Caco-2 (cell line): ENCODE measurements at regions not wholly inside any gene's neighbourhood (a gene's known extent, or its start where the extent isn't known, plus 50 kb on each side); places are given as distances from the start of the nearest gene placed in this dataset.

Experiments
- BruUV-seq: library from RNA; stranded (reverse); fragments of 400-500 nt; replicated peaks from 2 replicates; lab custom pipeline; 2021; lab: Mats Ljungman, UMichigan
- CTCF ChIA-PET: fragments of 300-600 bp; sonication (Branson Sonifier 250); formaldehyde crosslinking; loops from one replicate; lab custom pipeline; 2022; ENCODE audit warnings: antibody characterized with exemption; lab: Charles Lee
- POLR2A ChIA-PET: fragments of 300-600 bp; sonication (Branson Sonifier 250); formaldehyde crosslinking; loops from one replicate; lab custom pipeline; 2022; ENCODE audit warnings: antibody characterized with exemption; lab: Charles Lee
- DNase-seq, 2 experiments: peaks; one replicate each; pipeline versions ENCODE4 v3.0.0 to v3.0.0-alpha.2; 2020 to 2022
- H3K27me3 ChIP-seq: replicated peaks from 2 replicates; pipeline ENCODE4 v1.6.0; 2011; ENCODE audit warnings: low read length; ENCODE audit not compliant: control insufficient read depth, insufficient read depth
- H3K36me3 ChIP-seq: 2 replicates; pipeline ENCODE4 v1.5.1; 2011; ENCODE audit warnings: low read length; ENCODE audit not compliant: control insufficient read depth, insufficient read depth
- H3K4me1 ChIP-seq: fragments of 250-450 bp; sonication (Bioruptor Pico); 2 replicates; pipeline ENCODE4 v1.5.1; 2020; ENCODE audit warnings: mild to moderate bottlenecking
- H3K4me3 ChIP-seq: 2 replicates; pipeline ENCODE4 v1.5.1; 2011; ENCODE audit warnings: low read depth, mild to moderate bottlenecking, control low read depth, low read length
- H3K9me3 ChIP-seq: fragments of 250-450 bp; sonication (Bioruptor Pico); 2 replicates; pipeline ENCODE4 v1.5.1; 2020; ENCODE audit warnings: mild to moderate bottlenecking, moderate library complexity
- H3K27ac Mint-ChIP-seq: one replicate; pipeline ENCODE4 v1.8.0; 2022; ENCODE audit warnings: mixed read lengths; ENCODE audit not compliant: unreplicated experiment
- H3K27me3 Mint-ChIP-seq: one replicate; pipeline ENCODE4 v1.8.0; 2022; ENCODE audit warnings: mixed read lengths; ENCODE audit not compliant: insufficient read depth, unreplicated experiment
- H3K36me3 Mint-ChIP-seq: one replicate; pipeline ENCODE4 v1.8.0; 2022; ENCODE audit warnings: mild to moderate bottlenecking, mixed read lengths; ENCODE audit not compliant: insufficient read depth, unreplicated experiment
- H3K4me1 Mint-ChIP-seq: one replicate; pipeline ENCODE4 v1.8.0; 2022; ENCODE audit warnings: low read depth, mixed read lengths; ENCODE audit not compliant: unreplicated experiment
- H3K4me3 Mint-ChIP-seq: one replicate; pipeline ENCODE4 v1.8.0; 2022; ENCODE audit warnings: mild to moderate bottlenecking, moderate library complexity, mixed read lengths; ENCODE audit not compliant: unreplicated experiment
- H3K9me3 Mint-ChIP-seq: one replicate; pipeline ENCODE4 v1.8.0; 2022; ENCODE audit warnings: mixed read lengths; ENCODE audit not compliant: unreplicated experiment
- intact Hi-C: fragments of 100-400 bp; cut with micrococcal nuclease; formaldehyde crosslinking; loops from one replicate; pipeline ENCODE4 v1.10.0; 2022; ENCODE audit not compliant: unreplicated experiment
- TF ChIP-seq, protein P1 (sequence below), 2 experiments: fragments of 200-600 bp in 1 of 2; IDR thresholded peaks; 1 replicate in 1 of 2; 2 replicates in 1 of 2; pipeline versions ENCODE4 v1.5.1 to v1.8.0; 2011 to 2022; ENCODE audit warnings: antibody characterized with exemption in 1 of 2, control low read depth in 1 of 2, inconsistent platforms in 1 of 2, low read depth in 1 of 2, low read length in 1 of 2, mild to moderate bottlenecking in 1 of 2, moderate library complexity in 1 of 2; ENCODE audit not compliant: insufficient read depth in 1 of 2, severe bottlenecking in 1 of 2, unreplicated experiment in 1 of 2

GRCh38 chr5:30747412-30747811, 446.1 kb upstream of the CDH6 start:
- no peaks in the 10 kb centered on the region for H3K9me3 Mint-ChIP-seq
- no TSS peak for BruUV-seq
- Histone ChIP-seq H3K4me3 (no peak overlapping the region), H3K36me3 (no peaks in the 10 kb centered on the region), H3K9me3 (no peaks in the 10 kb centered on the region), H3K4me1 (no peaks in the 10 kb centered on the region), H3K27me3 (no peaks in the 10 kb centered on the region)
- H3K27ac Mint-ChIP-seq, result no peak overlapping the region
- H3K27me3 Mint-ChIP-seq, result peaks cover 2% of the 10 kb centered on the region
- no peaks in the 10 kb centered on the region for H3K4me1 Mint-ChIP-seq
- intact Hi-C loops, result no loop called here
- POLR2A ChIA-PET, result no interaction called here
- TF ChIP-seq, protein P1, sequence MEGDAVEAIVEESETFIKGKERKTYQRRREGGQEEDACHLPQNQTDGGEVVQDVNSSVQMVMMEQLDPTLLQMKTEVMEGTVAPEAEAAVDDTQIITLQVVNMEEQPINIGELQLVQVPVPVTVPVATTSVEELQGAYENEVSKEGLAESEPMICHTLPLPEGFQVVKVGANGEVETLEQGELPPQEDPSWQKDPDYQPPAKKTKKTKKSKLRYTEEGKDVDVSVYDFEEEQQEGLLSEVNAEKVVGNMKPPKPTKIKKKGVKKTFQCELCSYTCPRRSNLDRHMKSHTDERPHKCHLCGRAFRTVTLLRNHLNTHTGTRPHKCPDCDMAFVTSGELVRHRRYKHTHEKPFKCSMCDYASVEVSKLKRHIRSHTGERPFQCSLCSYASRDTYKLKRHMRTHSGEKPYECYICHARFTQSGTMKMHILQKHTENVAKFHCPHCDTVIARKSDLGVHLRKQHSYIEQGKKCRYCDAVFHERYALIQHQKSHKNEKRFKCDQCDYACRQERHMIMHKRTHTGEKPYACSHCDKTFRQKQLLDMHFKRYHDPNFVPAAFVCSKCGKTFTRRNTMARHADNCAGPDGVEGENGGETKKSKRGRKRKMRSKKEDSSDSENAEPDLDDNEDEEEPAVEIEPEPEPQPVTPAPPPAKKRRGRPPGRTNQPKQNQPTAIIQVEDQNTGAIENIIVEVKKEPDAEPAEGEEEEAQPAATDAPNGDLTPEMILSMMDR (IDR thresholded peaks at IDR 0.05; ENCODE audit: insufficient read depth in 1 of 2, low read depth in 1 of 2, low read length in 1 of 2, severe bottlenecking in 1 of 2, unreplicated experiment in 1 of 2), result no peak
- CTCF ChIA-PET, result no interaction called here
- no peak for DNase-seq
- H3K4me3 Mint-ChIP-seq, result no peak overlapping the region
- no peaks in the 10 kb centered on the region for H3K36me3 Mint-ChIP-seq

DNA sequence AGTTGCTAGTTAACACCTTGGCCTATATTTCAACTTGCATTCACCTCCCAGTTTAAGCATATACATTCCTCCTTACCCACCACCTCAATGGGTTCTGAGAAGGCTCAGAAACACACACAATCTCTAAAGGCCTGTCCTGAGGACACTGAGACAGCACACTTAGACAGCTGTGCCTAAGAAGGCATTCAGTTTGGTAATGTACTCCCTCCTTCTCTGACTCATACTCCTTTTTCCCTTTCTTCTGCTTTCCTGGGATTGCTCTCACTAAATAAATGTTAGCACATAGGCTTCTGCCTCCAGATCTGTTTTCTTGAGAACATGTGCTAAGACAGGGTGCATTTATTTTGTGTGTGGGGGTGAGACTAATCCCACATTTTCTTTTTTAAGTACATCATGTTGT, 456.8 kb upstream of the CDH6 start:
- Histone ChIP-seq H3K4me1 (no peaks in the 10 kb centered on the region; the same call in 1 of the 2 replicates), H3K36me3 (no peaks in the 10 kb centered on the region), H3K27me3 (no peaks in the 10 kb centered on the region), H3K4me3 (no peak overlapping the region), H3K9me3 (no peaks in the 10 kb centered on the region)
- Mint-ChIP-seq H3K9me3 (no peaks in the 10 kb centered on the region), H3K4me3 (no peak overlapping the region), H3K27me3 (no peaks in the 10 kb centered on the region), H3K4me1 (no peaks in the 10 kb centered on the region), H3K36me3 (no peaks in the 10 kb centered on the region), H3K27ac (no peak overlapping the region)
- BruUV-seq, result no TSS peak
- DNase-seq, result no peak
- CTCF ChIA-PET, result no interaction called here
- intact Hi-C loops, result no loop called here
- TF ChIP-seq, protein P1 (IDR thresholded peaks at IDR 0.05; ENCODE audit: insufficient read depth in 1 of 2, low read depth in 1 of 2, low read length in 1 of 2, severe bottlenecking in 1 of 2, unreplicated experiment in 1 of 2), result no peak
- POLR2A ChIA-PET, result no interaction called here

DNA sequence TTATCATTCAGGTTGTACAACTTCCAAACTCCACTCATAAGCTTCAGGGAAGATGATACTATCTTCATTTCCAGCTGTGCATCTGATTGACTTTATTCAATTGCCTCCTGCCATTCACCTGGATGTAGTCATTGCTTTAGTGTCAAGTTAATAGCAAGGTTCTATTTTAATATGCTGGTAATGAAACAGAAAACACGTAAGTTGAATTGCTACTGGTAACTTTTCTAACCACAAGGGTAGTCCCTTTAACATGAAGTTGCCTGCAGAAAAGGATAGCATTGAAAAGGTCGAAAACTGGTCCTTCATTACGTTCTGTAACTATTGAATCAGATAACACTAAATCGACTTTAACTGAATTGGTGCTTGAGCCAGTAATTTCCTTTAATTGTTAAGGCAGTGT, 459.4 kb upstream of the CDH6 start:
- H3K9me3 ChIP-seq, result no peaks in the 10 kb centered on the region
- ChIA-PET CTCF (no interaction called here), POLR2A (no interaction called here)
- H3K36me3 Mint-ChIP-seq, result no peaks in the 10 kb centered on the region
- TF ChIP-seq, protein P1 (IDR thresholded peaks at IDR 0.05; ENCODE audit: insufficient read depth in 1 of 2, low read depth in 1 of 2, low read length in 1 of 2, severe bottlenecking in 1 of 2, unreplicated experiment in 1 of 2), result no peak
- H3K36me3 ChIP-seq, result no peaks in the 10 kb centered on the region
- intact Hi-C loops, result no loop called here
- no peak overlapping the region for H3K4me3 ChIP-seq
- H3K27me3 ChIP-seq, result no peaks in the 10 kb centered on the region
- no TSS peak for BruUV-seq
- no peaks in the 10 kb centered on the region for H3K9me3 Mint-ChIP-seq
- H3K4me1 Mint-ChIP-seq, result no peaks in the 10 kb centered on the region
- H3K4me3 Mint-ChIP-seq, result no peak overlapping the region
- no peak overlapping the region for H3K27ac Mint-ChIP-seq
- no peaks in the 10 kb centered on the region for H3K27me3 Mint-ChIP-seq
- DNase-seq, result no peak
- H3K4me1 ChIP-seq, result no peaks in the 10 kb centered on the region
